ENCODE measurements at regions not wholly inside any gene's neighbourhood (a gene's known extent, or its start where the extent isn't known, plus 50 kb on each side); places are given as distances from the start of the nearest gene placed in this dataset.

DNA sequence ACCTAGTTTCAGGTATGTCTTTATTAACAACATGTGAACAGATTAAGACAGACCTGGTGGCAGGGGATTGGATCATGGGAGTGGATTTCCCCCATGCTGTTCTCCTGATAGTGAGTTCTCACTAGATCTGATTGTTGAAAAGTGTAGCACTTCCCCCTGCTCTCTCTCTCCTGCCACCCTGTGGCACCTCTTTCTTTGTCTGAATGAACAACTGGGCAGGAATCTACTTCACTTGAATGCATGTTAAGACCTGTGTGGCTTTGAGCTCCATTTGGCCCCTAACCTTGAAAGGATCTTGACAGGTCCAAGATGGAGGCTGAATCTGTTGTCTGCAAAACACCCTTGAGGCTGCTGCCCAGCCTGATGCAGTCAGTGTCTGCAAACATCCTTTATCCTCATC lies 194.4 kb downstream of the RNF144A start:
- TF ChIP-seq, protein P1, sequence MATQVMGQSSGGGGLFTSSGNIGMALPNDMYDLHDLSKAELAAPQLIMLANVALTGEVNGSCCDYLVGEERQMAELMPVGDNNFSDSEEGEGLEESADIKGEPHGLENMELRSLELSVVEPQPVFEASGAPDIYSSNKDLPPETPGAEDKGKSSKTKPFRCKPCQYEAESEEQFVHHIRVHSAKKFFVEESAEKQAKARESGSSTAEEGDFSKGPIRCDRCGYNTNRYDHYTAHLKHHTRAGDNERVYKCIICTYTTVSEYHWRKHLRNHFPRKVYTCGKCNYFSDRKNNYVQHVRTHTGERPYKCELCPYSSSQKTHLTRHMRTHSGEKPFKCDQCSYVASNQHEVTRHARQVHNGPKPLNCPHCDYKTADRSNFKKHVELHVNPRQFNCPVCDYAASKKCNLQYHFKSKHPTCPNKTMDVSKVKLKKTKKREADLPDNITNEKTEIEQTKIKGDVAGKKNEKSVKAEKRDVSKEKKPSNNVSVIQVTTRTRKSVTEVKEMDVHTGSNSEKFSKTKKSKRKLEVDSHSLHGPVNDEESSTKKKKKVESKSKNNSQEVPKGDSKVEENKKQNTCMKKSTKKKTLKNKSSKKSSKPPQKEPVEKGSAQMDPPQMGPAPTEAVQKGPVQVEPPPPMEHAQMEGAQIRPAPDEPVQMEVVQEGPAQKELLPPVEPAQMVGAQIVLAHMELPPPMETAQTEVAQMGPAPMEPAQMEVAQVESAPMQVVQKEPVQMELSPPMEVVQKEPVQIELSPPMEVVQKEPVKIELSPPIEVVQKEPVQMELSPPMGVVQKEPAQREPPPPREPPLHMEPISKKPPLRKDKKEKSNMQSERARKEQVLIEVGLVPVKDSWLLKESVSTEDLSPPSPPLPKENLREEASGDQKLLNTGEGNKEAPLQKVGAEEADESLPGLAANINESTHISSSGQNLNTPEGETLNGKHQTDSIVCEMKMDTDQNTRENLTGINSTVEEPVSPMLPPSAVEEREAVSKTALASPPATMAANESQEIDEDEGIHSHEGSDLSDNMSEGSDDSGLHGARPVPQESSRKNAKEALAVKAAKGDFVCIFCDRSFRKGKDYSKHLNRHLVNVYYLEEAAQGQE (IDR thresholded peaks at IDR 0.05; ENCODE audit: insufficient read depth in 1 of 2, low read depth in 2 of 2, low read length in 2 of 2): no peak
- TF ChIP-seq TAF1 (IDR thresholded peaks at IDR 0.05; ENCODE audit: borderline replicate concordance, insufficient read depth, low read length): no peak
- no peak for TF ChIP-seq POLR2AphosphoS5 (IDR thresholded peaks at IDR 0.05; ENCODE audit: low read depth, low read length)

DNA sequence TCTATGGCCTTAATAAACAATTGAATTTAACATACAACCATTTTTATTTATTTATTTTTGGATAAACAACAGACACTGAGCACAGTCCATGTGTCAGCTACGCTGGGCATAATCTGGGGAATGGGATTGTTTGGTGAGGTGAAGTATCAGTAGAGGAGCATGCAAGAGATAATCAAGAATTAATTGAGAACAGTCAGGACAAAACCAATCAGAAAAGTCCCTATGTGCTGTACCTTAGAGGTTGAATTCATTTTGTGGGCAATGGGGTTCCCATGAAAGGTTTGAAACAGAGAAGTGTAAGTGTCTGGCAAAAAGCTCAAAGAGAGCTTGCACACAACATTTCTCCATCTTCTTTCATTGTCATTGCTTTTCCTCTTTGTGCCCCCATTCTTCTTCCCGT lies 198.2 kb downstream of the RNF144A start:
- TF ChIP-seq TAF1 (IDR thresholded peaks at IDR 0.05; ENCODE audit: borderline replicate concordance, insufficient read depth, low read length): no peak
- TF ChIP-seq, protein P1 (IDR thresholded peaks at IDR 0.05; ENCODE audit: insufficient read depth in 1 of 2, low read depth in 2 of 2, low read length in 2 of 2): no peak
- TF ChIP-seq FOXP2 (optimal IDR thresholded peaks at IDR 0.05; ENCODE audit: borderline replicate concordance, extremely low read depth, extremely low read length, insufficient read depth): no peak
- no peak for TF ChIP-seq POLR2AphosphoS5 (IDR thresholded peaks at IDR 0.05; ENCODE audit: low read depth, low read length)
- TF ChIP-seq SIN3A (IDR thresholded peaks at IDR 0.05; ENCODE audit: borderline replicate concordance, insufficient read depth, low read length): no peak

DNA sequence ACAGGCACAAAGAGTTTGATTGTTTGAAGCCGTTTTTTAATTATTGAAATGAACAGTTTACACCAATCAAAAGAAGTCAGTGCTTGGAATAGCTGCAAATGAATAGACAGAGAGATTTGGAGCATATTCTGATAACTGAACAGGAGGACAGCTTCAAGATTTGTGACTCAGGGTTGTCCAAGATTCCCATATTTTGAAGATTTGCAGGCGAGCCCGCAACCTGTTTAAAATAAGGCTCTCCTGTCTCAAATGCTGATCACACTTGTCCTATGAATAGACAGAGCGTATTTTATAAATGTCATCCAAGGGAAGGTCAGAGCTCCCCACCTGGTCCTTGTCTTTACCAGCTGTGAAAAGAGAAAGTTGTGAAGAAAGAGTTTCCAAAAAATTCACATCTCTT lies 198.7 kb downstream of the RNF144A start:
- TF ChIP-seq FOXP2 (optimal IDR thresholded peaks at IDR 0.05; ENCODE audit: borderline replicate concordance, extremely low read depth, extremely low read length, insufficient read depth) (no peak), TAF1 (IDR thresholded peaks at IDR 0.05; ENCODE audit: borderline replicate concordance, insufficient read depth, low read length) (no peak), POLR2AphosphoS5 (IDR thresholded peaks at IDR 0.05; ENCODE audit: low read depth, low read length) (no peak), SIN3A (IDR thresholded peaks at IDR 0.05; ENCODE audit: borderline replicate concordance, insufficient read depth, low read length) (no peak)
- TF ChIP-seq, protein P1 (IDR thresholded peaks at IDR 0.05; ENCODE audit: insufficient read depth in 1 of 2, low read depth in 2 of 2, low read length in 2 of 2): no peak

DNA sequence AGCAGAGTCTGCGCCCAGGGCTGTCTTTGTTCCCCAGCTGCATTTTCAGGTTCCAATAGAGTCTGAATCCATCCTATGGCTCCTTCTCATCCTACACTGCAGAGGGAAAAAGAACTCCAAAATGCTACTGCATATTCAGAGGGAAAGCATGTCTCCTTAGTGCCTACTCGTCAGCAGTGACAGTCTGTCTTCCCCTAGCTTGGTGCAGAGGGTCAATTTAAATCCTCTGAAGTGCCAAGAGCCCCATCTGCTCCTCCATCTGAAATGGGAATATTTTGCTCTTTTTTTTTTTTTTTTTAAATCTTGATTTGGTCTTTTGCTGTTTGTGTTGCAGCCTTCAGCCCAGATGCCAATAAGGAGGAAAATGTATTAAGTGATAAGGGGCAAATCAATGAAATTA lies 199.3 kb downstream of the RNF144A start:
- TF ChIP-seq TAF1 (IDR thresholded peaks at IDR 0.05; ENCODE audit: borderline replicate concordance, insufficient read depth, low read length) (no peak), POLR2AphosphoS5 (IDR thresholded peaks at IDR 0.05; ENCODE audit: low read depth, low read length) (no peak), FOXP2 (optimal IDR thresholded peaks at IDR 0.05; ENCODE audit: borderline replicate concordance, extremely low read depth, extremely low read length, insufficient read depth) (no peak), SIN3A (IDR thresholded peaks at IDR 0.05; ENCODE audit: borderline replicate concordance, insufficient read depth, low read length) (no peak)
- TF ChIP-seq, protein P1 (IDR thresholded peaks at IDR 0.05; ENCODE audit: insufficient read depth in 1 of 2, low read depth in 2 of 2, low read length in 2 of 2): no peak

DNA sequence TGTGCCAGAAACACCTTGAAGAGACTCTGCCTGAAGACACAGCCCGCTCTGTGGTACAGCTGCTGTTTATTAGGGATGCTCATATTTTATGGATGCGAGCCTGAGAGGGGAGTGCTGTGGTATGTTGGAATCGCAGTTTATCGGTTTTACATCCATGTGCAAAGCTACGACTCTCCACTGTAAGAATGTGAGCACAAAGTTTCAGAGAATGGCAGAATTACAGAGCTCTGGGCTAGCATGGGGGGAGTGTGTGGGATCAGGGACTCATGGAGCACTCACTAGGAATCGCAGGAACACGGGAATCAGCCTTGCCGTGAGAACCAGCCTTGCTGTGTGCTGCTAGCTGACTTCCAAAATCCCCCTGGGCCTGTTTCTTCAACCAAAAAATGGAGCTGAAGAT lies 199.9 kb downstream of the RNF144A start:
- TF ChIP-seq FOXP2 (optimal IDR thresholded peaks at IDR 0.05; ENCODE audit: borderline replicate concordance, extremely low read depth, extremely low read length, insufficient read depth) (no peak), POLR2AphosphoS5 (IDR thresholded peaks at IDR 0.05; ENCODE audit: low read depth, low read length) (no peak), TAF1 (IDR thresholded peaks at IDR 0.05; ENCODE audit: borderline replicate concordance, insufficient read depth, low read length) (no peak), SIN3A (IDR thresholded peaks at IDR 0.05; ENCODE audit: borderline replicate concordance, insufficient read depth, low read length) (no peak)
- TF ChIP-seq, protein P1 (IDR thresholded peaks at IDR 0.05; ENCODE audit: insufficient read depth in 1 of 2, low read depth in 2 of 2, low read length in 2 of 2): no peak
